ENCODE measurements at regions not wholly inside any gene's neighbourhood (a gene's known extent, or its start where the extent isn't known, plus 50 kb on each side); places are given as distances from the start of the nearest gene placed in this dataset.

DNA sequence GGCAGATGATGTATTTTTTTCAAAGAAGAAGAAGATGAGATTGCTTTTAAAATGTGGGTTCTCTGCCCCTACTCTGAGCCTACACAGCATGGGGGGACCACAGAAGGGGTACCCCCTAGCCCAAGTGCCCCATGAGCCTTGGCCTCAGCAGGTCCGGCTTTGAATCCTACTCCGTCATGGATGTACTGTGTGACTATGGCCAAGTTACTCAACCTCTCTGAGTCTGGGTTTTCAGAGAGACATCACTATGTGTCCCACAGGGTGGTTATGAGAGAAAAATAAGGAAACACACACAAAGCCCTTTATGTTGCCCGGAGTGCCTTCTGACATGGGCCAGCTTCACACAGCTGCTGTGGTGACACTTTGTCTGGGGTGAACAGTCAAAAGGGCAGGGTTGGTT is 92.0 kb downstream of the KCTD15 start:
- no peak overlapping the region for H3K27ac ChIP-seq (ENCODE audit: control insufficient read depth, insufficient read depth, low read length)
- H3K9ac ChIP-seq (ENCODE audit: control insufficient read depth, extremely low read depth, insufficient read depth, low read length): no peak overlapping the region
- H2AFZ ChIP-seq (ENCODE audit: control insufficient read depth, low read length): no peak overlapping the region
- H3K4me3 ChIP-seq (ENCODE audit: control insufficient read depth in 2 of 3, extremely low read depth in 1 of 3, insufficient read depth in 2 of 3, low read depth in 1 of 3, low read length in 3 of 3): no peak overlapping the region
- H3K27me3 ChIP-seq (ENCODE audit: control insufficient read depth, extremely low read depth, insufficient read depth, low read length): no peaks in the 10 kb centered on the region
- no peaks in the 10 kb centered on the region for H3K9me1 ChIP-seq (ENCODE audit: control insufficient read depth, extremely low read depth, insufficient read depth, low read length)
- dilution Hi-C loops (cut with MboI; ENCODE audit: extremely low pct_ligation_motif_present, low sequenced_read_pairs): no loop called here
- H3K36me3 ChIP-seq (ENCODE audit: control insufficient read depth in 2 of 2, extremely low read depth in 1 of 2, insufficient read depth in 2 of 2, low read length in 2 of 2): no peaks in the 10 kb centered on the region
- H3K9me3 ChIP-seq (ENCODE audit: control insufficient read depth, low read depth, low read length): no peaks in the 10 kb centered on the region
- TF ChIP-seq EZH2 (IDR thresholded peaks at IDR 0.05; ENCODE audit: low read length): no peak
- TF ChIP-seq, protein P1, sequence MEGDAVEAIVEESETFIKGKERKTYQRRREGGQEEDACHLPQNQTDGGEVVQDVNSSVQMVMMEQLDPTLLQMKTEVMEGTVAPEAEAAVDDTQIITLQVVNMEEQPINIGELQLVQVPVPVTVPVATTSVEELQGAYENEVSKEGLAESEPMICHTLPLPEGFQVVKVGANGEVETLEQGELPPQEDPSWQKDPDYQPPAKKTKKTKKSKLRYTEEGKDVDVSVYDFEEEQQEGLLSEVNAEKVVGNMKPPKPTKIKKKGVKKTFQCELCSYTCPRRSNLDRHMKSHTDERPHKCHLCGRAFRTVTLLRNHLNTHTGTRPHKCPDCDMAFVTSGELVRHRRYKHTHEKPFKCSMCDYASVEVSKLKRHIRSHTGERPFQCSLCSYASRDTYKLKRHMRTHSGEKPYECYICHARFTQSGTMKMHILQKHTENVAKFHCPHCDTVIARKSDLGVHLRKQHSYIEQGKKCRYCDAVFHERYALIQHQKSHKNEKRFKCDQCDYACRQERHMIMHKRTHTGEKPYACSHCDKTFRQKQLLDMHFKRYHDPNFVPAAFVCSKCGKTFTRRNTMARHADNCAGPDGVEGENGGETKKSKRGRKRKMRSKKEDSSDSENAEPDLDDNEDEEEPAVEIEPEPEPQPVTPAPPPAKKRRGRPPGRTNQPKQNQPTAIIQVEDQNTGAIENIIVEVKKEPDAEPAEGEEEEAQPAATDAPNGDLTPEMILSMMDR (optimal IDR thresholded peaks at IDR 0.05 in 1 of 3, IDR thresholded peaks at IDR 0.05 in 1 of 3, conservative IDR thresholded peaks at IDR 0.05 in 1 of 3; ENCODE audit: extremely low read depth in 1 of 3, insufficient read depth in 2 of 3, low read length in 3 of 3): no peak
- H3K4me1 ChIP-seq (ENCODE audit: control insufficient read depth, extremely low read depth, insufficient read depth, low read length): peaks cover 2% of the 10 kb centered on the region
- no peak overlapping the region for H3K4me2 ChIP-seq (ENCODE audit: control insufficient read depth, extremely low read depth, insufficient read depth, low read depth, low read length)
- FAIRE-seq: no peak
- no peaks in the 10 kb centered on the region for H3K79me2 ChIP-seq (ENCODE audit: control insufficient read depth, insufficient read depth, low read length)
- DNase-seq (ENCODE audit: low read depth, low spot score): no peak
- H4K20me1 ChIP-seq (ENCODE audit: control insufficient read depth, extremely low read depth, insufficient read depth, low read length): no peaks in the 10 kb centered on the region

DNA sequence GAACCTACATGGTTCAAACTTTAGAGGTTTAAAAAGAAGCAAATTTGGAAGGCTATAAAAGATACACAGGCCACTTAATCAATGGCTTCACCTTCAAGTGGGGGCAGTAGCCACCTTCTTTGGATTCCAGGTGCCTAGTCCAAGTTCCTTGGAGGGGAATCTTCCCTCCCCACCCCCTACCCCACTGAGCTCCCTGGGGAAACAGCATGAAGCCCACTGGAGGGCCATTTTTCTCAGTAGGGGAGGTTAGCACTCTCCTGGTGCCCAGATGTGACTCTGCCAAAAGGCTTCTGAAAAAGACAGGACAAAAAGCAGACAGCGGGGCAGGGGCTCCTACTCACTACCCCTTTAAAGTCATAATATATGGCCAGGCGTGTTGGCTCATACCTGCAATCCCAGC is 93.9 kb downstream of the KCTD15 start:
- H3K4me2 ChIP-seq (ENCODE audit: control insufficient read depth, extremely low read depth, insufficient read depth, low read depth, low read length): no peak overlapping the region
- no peak for DNase-seq (ENCODE audit: low read depth, low spot score)
- no peaks in the 10 kb centered on the region for H4K20me1 ChIP-seq (ENCODE audit: control insufficient read depth, extremely low read depth, insufficient read depth, low read length)
- H2AFZ ChIP-seq (ENCODE audit: control insufficient read depth, low read length): no peak overlapping the region
- H3K36me3 ChIP-seq (ENCODE audit: control insufficient read depth in 2 of 2, extremely low read depth in 1 of 2, insufficient read depth in 2 of 2, low read length in 2 of 2): no peaks in the 10 kb centered on the region
- no peaks in the 10 kb centered on the region for H3K9me3 ChIP-seq (ENCODE audit: control insufficient read depth, low read depth, low read length)
- TF ChIP-seq, protein P1 (optimal IDR thresholded peaks at IDR 0.05 in 1 of 3, IDR thresholded peaks at IDR 0.05 in 1 of 3, conservative IDR thresholded peaks at IDR 0.05 in 1 of 3; ENCODE audit: extremely low read depth in 1 of 3, insufficient read depth in 2 of 3, low read length in 3 of 3): no peak
- no peak for TF ChIP-seq EZH2 (IDR thresholded peaks at IDR 0.05; ENCODE audit: low read length)
- H3K27me3 ChIP-seq (ENCODE audit: control insufficient read depth, extremely low read depth, insufficient read depth, low read length): peaks cover 3% of the 10 kb centered on the region
- no peak overlapping the region for H3K4me3 ChIP-seq (ENCODE audit: control insufficient read depth in 2 of 3, extremely low read depth in 1 of 3, insufficient read depth in 2 of 3, low read depth in 1 of 3, low read length in 3 of 3)
- no peak for FAIRE-seq
- H3K9me1 ChIP-seq (ENCODE audit: control insufficient read depth, extremely low read depth, insufficient read depth, low read length): no peaks in the 10 kb centered on the region
- H3K9ac ChIP-seq (ENCODE audit: control insufficient read depth, extremely low read depth, insufficient read depth, low read length): no peak overlapping the region
- H3K4me1 ChIP-seq (ENCODE audit: control insufficient read depth, extremely low read depth, insufficient read depth, low read length): no peaks in the 10 kb centered on the region
- H3K79me2 ChIP-seq (ENCODE audit: control insufficient read depth, insufficient read depth, low read length): no peaks in the 10 kb centered on the region
- H3K27ac ChIP-seq (ENCODE audit: control insufficient read depth, insufficient read depth, low read length): no peak overlapping the region
- dilution Hi-C loops (cut with MboI; ENCODE audit: extremely low pct_ligation_motif_present, low sequenced_read_pairs): no loop called here
